Activated CD8-positive, alpha-beta memory T cell treated with anti-CD3 and anti-CD28 coated beads, Interleukin-2, amount 10 ng/mL, durations not matched to agents 7 days and 5 days (primary cell): ENCODE measurements at regions not wholly inside any gene's neighbourhood (a gene's known extent, or its start where the extent isn't known, plus 50 kb on each side); places are given as distances from the start of the nearest gene placed in this dataset.
"Not testable (repeated sequence)": the region's sequence is repeated elsewhere in the genome, so short reads cannot be mapped to it uniquely, and the experiment has no call there.

Experiments
- ATAC-seq: fragments of 150-1000 bp; cut with Tn5 transposase; one replicate; pipeline ENCODE4 v1.10.0; 2021; ENCODE audit warnings: moderate library complexity
- CTCF ChIA-PET: fragments of 350-600 bp; sonication (Branson Sonifier 250); formaldehyde crosslinking; loops from one replicate; lab custom pipeline; 2021; ENCODE audit warnings: antibody characterized with exemption; lab: Charles Lee
- DNase-seq: peaks from one replicate; pipeline ENCODE4 v3.0.0-alpha.2; 2020
- H3K27ac Mint-ChIP-seq: one replicate; pipeline ENCODE4 v1.8.0; 2021; ENCODE audit warnings: mild to moderate bottlenecking, mixed read lengths
- H3K27me3 Mint-ChIP-seq: one replicate; pipeline ENCODE4 v1.8.0; 2021; ENCODE audit warnings: mixed read lengths
- H3K36me3 Mint-ChIP-seq: one replicate; pipeline ENCODE4 v1.8.0; 2021; ENCODE audit warnings: mild to moderate bottlenecking, mixed read lengths
- H3K4me1 Mint-ChIP-seq: one replicate; pipeline ENCODE4 v1.8.0; 2021; ENCODE audit warnings: mixed read lengths
- H3K4me3 Mint-ChIP-seq: one replicate; pipeline ENCODE4 v1.8.0; 2021; ENCODE audit warnings: mild to moderate bottlenecking, moderate library complexity, mixed read lengths
- H3K9me3 Mint-ChIP-seq: one replicate; pipeline ENCODE4 v1.8.0; 2022; ENCODE audit warnings: low read depth, mixed read lengths

DNA sequence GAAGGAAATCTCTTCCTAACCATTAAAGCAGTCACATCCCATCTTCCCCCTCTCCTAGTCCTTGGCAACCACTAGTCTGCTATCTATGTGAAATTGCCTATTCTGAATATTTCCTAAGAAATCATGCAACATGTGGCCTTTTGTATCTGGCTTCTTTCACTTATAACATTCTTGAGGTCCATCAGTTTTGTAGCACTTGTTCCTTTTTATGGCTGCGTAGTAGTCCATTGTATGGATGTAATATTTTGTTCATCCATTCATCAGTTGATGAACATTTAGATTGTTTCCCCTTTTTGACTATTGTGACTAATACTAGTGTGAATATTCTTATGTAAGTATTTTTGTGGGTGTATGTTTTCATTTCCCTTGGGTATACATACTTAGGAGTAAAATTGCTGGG is 878.7 kb upstream of the DEFB115 start:
- H3K27ac Mint-ChIP-seq, ATAC-seq, H3K9me3 Mint-ChIP-seq, DNase-seq, H3K27me3 Mint-ChIP-seq, CTCF ChIA-PET: not testable (repeated sequence)
- Mint-ChIP-seq H3K4me1 (peaks cover 51% of the 10 kb centered on the region), H3K36me3 (peaks cover 22% of the 10 kb centered on the region), H3K4me3 (peak overlapping the region; percentile 76)

DNA sequence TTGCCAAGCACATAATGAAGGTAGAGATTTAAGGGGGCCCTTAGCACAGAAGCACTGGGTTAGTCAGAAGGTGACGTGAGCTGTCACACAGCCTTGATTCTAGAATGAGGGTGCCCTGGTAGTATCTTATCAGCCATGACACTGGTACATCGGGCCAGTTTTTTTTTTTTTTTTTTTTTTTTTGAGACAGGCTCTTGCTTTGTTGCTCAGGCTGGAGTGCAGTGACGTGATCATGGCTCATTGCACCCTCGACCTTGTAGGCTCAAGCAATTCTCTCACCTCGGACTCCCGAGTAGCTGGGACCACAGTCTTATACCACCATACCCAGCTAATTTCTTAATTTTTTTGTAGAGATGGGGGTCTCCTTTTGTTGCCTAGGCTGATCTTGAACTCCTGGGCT is 872.6 kb upstream of the DEFB115 start:
- not testable (repeated sequence) for H3K4me3 Mint-ChIP-seq, ATAC-seq, H3K9me3 Mint-ChIP-seq, H3K27me3 Mint-ChIP-seq, H3K27ac Mint-ChIP-seq, DNase-seq
- H3K4me1 Mint-ChIP-seq: peaks cover 44% of the 10 kb centered on the region
- peaks cover 37% of the 10 kb centered on the region for H3K36me3 Mint-ChIP-seq
- CTCF ChIA-PET: interaction anchor here (0.9 kb wide), 1 partner anchor 8 kb away, joined by 3 read pairs; no protein-coding TSS in a partner anchor

DNA sequence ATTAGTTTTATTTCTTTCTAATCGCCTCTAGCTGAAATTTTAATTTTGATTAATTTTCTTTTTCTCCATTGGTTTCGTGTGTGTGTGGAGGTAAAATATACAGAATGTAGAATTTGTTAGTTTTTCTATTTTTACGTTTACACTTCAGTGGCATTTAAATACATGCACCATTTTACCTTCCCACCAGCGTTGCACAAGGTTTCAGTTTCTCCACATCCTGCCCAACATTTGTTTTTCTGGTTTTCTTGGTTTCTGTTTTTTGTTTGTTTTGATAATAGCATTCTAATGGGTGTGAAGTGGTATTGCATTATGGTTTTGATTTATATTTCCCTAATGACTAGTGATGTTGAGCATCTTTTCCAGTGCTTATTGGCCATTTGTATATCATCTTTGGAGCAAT is 871.4 kb upstream of the DEFB115 start:
- not testable (repeated sequence) for H3K4me3 Mint-ChIP-seq, H3K27me3 Mint-ChIP-seq
- H3K36me3 Mint-ChIP-seq: peaks cover 39% of the 10 kb centered on the region

DNA sequence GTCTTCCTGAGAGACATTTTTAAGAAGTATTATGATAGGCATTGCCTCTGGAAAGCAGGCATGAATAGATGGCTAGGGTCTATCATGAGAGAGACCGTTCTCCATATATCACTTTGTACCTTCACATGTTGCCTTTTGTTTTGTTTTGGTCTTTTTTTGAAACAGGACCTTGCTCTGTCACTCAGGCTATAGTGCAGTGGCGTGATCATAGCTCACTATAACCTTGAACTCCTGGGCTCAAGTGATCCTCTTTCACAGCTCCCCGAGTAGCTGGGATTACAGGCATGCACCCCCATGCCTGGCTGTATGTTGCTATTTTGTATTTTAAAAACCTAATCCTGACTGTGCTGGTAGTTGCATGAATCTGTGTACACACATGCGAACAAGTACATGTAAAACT is 869.6 kb upstream of the DEFB115 start:
- not testable (repeated sequence) for ATAC-seq

More for the DNA sequence above, 871.4 kb upstream of the DEFB115 start:
- not testable (repeated sequence) for H3K9me3 Mint-ChIP-seq, ATAC-seq, DNase-seq
- Mint-ChIP-seq H3K4me1 (peaks cover 41% of the 10 kb centered on the region), H3K27ac (peak overlapping the region; percentile 20)
- CTCF ChIA-PET: interaction anchor here (0.9 kb wide), 1 partner anchor 9 kb away, joined by 3 read pairs; no protein-coding TSS in a partner anchor

DNA sequence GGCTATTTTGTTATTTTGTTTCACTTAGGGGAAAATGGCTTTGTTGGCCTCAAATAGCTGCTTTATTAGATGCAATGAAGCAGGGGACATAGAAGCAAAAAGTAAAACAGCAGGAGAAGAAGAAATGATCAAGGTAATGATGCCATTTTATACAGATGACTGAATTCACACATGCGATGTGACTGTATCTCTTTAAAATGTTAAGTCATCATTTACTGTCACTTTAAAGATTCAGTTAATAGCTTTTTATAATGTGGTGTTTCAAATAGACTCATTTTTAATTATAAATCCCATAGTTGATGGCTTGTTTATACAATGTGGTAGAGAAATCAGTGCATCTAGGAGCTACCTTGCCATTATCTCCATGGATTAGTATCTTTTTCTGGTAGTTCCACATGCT is 863.9 kb upstream of the DEFB115 start:
- H3K27me3 Mint-ChIP-seq, ATAC-seq, H3K4me1 Mint-ChIP-seq, H3K27ac Mint-ChIP-seq, H3K9me3 Mint-ChIP-seq, H3K4me3 Mint-ChIP-seq, CTCF ChIA-PET, DNase-seq: not testable (repeated sequence)
- H3K36me3 Mint-ChIP-seq: peaks cover 36% of the 10 kb centered on the region

More for the DNA sequence above, 869.6 kb upstream of the DEFB115 start:
- H3K27ac Mint-ChIP-seq, H3K27me3 Mint-ChIP-seq, DNase-seq, H3K9me3 Mint-ChIP-seq, CTCF ChIA-PET, H3K4me3 Mint-ChIP-seq: not testable (repeated sequence)
- peaks cover 31% of the 10 kb centered on the region for H3K4me1 Mint-ChIP-seq
- H3K36me3 Mint-ChIP-seq: peaks cover 35% of the 10 kb centered on the region

DNA sequence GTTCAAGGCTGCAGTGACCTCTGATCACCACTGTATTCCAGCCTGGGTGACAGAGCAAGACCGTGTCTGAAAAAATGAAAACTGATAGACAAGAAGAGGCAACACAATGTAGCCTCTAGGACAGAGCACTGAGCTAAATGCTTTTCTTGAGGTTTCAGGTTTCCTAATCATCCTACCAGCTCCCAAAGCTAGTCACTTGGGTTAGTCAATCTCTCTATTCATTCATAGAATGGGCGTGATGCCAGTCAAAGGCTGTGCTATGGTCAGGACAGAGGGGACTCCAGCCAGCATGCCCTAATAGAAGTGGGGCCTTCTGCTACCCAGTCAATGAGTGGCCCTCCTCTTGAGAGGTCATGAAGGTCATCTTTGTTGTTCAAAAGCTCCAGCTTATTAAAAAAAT is 860.4 kb upstream of the DEFB115 start:
- H3K27me3 Mint-ChIP-seq, H3K27ac Mint-ChIP-seq, ATAC-seq, H3K9me3 Mint-ChIP-seq, DNase-seq, H3K4me3 Mint-ChIP-seq, CTCF ChIA-PET: not testable (repeated sequence)
- Mint-ChIP-seq H3K36me3 (peaks cover 51% of the 10 kb centered on the region), H3K4me1 (peaks cover 12% of the 10 kb centered on the region)

DNA sequence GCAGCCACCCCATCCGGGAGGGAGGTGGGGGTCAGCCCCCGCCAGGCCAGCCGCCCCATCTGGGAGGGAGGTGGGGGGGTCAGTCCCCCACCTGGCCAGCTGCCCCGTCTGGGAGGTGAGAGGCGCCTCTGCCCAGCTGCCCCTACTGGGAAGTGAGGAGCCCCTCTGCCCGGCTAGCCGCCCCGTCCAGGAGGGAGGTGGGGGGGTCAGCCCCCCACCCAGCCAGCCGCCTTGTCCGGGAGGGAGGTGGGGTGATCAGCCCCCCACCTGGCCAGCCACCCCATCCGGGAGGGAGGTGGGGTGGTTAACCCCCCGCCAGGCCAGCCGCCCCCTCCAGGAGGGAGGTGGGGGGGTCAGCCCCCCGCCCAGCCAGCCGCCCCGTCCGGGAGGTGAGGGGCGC is 852.4 kb upstream of the DEFB115 start:
- H3K4me3 Mint-ChIP-seq, DNase-seq, H3K27me3 Mint-ChIP-seq, H3K27ac Mint-ChIP-seq, CTCF ChIA-PET, ATAC-seq, H3K4me1 Mint-ChIP-seq, H3K9me3 Mint-ChIP-seq: not testable (repeated sequence)
- H3K36me3 Mint-ChIP-seq: peaks cover 35% of the 10 kb centered on the region

DNA sequence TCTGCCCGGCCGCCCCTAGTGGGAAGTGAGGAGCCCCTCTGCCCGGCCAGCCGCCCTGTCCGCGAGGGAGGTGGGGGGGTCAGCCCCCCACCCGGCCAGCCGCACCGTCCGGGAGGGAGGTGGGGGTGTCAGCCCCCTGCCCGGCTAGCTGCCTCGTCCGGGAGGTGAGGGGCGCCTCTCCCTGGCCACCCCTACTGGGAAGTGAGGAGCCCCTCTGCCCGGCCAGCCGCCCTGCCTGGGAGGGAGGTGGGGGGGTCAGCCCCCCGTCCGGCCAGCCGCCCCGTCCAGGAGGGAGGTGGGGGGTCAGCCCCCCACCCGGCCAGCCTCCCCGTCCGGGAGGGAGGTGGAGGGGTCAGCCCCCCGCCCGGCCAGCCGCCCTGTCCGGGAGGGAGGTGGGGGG is 851.9 kb upstream of the DEFB115 start:
- H3K4me3 Mint-ChIP-seq, H3K4me1 Mint-ChIP-seq, H3K27ac Mint-ChIP-seq, DNase-seq, CTCF ChIA-PET, H3K27me3 Mint-ChIP-seq, ATAC-seq, H3K9me3 Mint-ChIP-seq: not testable (repeated sequence)
- H3K36me3 Mint-ChIP-seq: peaks cover 31% of the 10 kb centered on the region

DNA sequence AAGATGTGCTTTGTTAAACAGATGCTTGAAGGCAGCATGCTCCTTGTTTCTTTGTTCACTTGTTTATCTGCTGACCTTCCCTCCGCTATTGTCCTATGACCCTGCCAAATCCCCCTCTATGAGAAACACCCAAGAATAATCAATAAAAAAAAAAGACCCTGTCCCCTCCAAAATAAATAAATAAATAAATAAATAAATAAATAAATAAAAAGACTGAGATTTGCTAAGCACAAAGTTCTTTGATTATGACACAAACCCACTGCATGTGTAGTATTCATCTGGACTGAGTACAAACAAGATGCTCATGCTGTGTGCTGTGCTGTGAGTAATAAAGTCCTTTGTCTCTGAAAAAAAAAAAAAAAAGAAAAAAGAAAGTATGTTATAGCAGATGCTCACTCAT is 851.1 kb upstream of the DEFB115 start:
- H3K27ac Mint-ChIP-seq, H3K4me3 Mint-ChIP-seq, H3K9me3 Mint-ChIP-seq, H3K27me3 Mint-ChIP-seq, ATAC-seq, H3K4me1 Mint-ChIP-seq, CTCF ChIA-PET, DNase-seq: not testable (repeated sequence)
- H3K36me3 Mint-ChIP-seq: peaks cover 23% of the 10 kb centered on the region

DNA sequence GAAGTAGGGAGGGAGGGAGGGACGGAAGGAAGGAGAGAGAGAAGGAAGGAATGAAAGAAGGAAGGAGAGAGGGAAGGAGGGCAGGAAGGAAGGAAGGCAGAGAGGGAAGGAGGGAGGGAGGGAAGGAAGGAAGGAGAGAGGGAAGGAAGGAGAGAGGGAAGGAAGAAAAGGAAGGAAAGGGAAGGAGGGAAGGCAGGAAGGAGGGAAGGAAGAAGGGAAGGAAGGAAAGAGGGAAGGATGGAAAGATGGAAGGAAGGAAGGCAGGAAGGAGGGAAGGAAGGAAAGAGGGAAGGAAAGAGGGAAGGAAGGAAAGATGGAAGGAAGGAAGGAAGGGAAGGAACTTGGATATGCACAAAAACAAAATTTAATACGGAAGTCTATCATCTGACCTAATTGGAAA is 844.5 kb upstream of the DEFB115 start:
- peaks cover 6% of the 10 kb centered on the region for H3K9me3 Mint-ChIP-seq
- CTCF ChIA-PET: no interaction called here
- ATAC-seq (no peak), DNase-seq (no peak)
- H3K4me1 Mint-ChIP-seq: no peaks in the 10 kb centered on the region
- H3K27ac Mint-ChIP-seq: no peak overlapping the region
- H3K27me3 Mint-ChIP-seq: no peaks in the 10 kb centered on the region
- no peak overlapping the region for H3K4me3 Mint-ChIP-seq
- H3K36me3 Mint-ChIP-seq: peaks cover 2% of the 10 kb centered on the region

DNA sequence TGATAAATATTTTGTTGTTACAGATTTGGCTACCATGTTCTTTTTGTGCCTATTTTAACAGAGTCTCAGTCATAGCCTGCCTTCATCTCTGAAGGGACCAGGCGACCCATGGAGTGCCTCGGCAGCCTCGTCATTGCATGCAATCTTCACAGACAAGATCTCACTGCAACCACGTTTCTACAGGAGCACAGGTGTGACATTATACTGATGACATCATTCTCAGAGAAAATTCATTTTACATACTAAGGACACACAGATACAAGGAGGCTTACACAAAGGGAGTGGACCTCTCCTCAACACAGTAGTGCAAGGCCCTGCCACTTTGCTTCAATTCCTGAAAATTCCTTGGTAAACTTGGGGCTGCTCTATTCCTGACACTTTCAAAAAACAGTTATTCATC is 840.1 kb upstream of the DEFB115 start:
- H3K27ac Mint-ChIP-seq, DNase-seq, H3K9me3 Mint-ChIP-seq, H3K4me1 Mint-ChIP-seq, CTCF ChIA-PET, H3K4me3 Mint-ChIP-seq, H3K36me3 Mint-ChIP-seq, H3K27me3 Mint-ChIP-seq, ATAC-seq: not testable (repeated sequence)

DNA sequence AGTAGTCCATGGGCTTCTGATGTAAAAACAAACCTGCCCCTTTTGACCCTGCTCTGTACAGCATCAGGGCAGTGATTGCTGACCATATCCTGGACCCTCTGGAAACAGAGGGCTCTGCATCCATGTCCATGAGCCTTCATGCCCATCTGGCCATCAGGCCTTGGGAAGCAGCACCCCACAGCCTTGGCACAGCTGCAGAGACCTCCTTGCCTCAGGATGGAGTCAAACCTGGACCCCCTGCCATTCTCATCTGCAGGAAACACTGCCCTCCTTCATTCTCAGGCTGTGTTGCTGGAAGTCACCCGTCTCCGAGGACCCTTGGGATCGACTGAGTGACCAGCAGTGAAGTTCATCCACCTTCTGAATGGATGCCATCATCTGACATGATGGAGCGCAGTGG is 839.1 kb upstream of the DEFB115 start:
- ATAC-seq, H3K4me3 Mint-ChIP-seq, H3K27ac Mint-ChIP-seq, CTCF ChIA-PET, H3K9me3 Mint-ChIP-seq, H3K36me3 Mint-ChIP-seq, H3K4me1 Mint-ChIP-seq, DNase-seq, H3K27me3 Mint-ChIP-seq: not testable (repeated sequence)

DNA sequence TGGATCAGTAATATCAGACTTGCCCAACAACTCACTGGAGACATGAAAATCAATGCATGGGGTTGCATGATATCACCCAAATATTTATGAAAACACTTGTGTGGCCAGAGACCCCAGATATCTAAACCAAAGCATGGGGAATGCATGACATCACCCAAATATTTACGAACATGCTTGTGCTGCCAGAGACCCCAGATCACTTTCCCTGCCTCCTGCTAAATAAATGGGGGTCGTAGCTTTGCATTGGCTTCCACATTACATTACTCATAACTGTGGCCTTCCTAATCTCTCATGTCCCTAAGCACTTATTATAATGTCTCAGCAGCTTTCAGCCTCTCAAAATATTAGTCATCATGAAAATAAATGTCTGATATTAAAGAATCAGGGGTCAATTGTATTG is 838.0 kb upstream of the DEFB115 start:
- peaks cover 6% of the 10 kb centered on the region for H3K9me3 Mint-ChIP-seq

DNA sequence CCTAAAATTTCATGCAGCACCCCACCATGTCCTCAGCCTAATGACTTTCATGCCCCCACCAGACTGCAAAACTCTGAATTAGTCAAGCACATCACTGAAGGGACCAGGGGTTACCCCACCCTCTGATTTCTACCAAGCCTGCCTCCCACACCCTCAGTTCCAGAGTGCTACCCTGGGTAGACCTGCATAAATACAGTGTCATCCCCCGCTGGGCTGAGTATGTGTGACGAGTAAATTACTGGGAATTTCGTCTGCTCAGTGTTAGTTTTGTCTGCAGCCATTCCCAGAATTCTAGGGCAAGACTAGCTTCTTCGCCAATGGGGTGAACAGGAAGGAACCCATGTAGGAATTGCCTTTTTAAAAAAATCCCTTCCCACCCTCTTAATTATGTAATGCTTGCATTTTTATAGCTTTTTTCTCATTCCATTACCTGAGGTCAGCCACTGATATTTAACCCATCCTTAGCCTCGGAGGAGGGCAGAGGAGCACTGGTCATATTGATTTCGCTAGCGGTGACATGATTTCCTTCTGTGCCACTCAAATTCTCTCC is 837.5 kb upstream of the DEFB115 start:
- DNase-seq, CTCF ChIA-PET, H3K36me3 Mint-ChIP-seq: not testable (repeated sequence)

More for the DNA sequence above, 838.0 kb upstream of the DEFB115 start:
- H3K27ac Mint-ChIP-seq: no peak overlapping the region
- H3K4me3 Mint-ChIP-seq: no peak overlapping the region
- H3K4me1 Mint-ChIP-seq: no peaks in the 10 kb centered on the region
- H3K36me3 Mint-ChIP-seq: no peaks in the 10 kb centered on the region
- DNase-seq: no peak
- CTCF ChIA-PET: no interaction called here
- H3K27me3 Mint-ChIP-seq: no peaks in the 10 kb centered on the region
- no peak for ATAC-seq

More for the DNA sequence above, 837.5 kb upstream of the DEFB115 start:
- H3K4me1 Mint-ChIP-seq, H3K9me3 Mint-ChIP-seq, H3K27ac Mint-ChIP-seq, H3K27me3 Mint-ChIP-seq, ATAC-seq, H3K4me3 Mint-ChIP-seq: not testable (repeated sequence)
